ENCODE measurements at regions not wholly inside any gene's neighbourhood (a gene's known extent, or its start where the extent isn't known, plus 50 kb on each side); places are given as distances from the start of the nearest gene placed in this dataset.

GRCh38 chr5:156191547-156191946 lies 135.4 kb upstream of the SGCD start:
- no peak overlapping the region for H3K4me3 Mint-ChIP-seq (ENCODE audit: unreplicated experiment)
- Histone ChIP-seq H3K27ac (ENCODE audit: low read depth, low read length) (no peak overlapping the region), H3K79me2 (ENCODE audit: insufficient read depth, low read length) (no peaks in the 10 kb centered on the region), H3K9ac (ENCODE audit: low read length) (no peak overlapping the region), H3K4me1 (ENCODE audit: insufficient read depth, low read length) (peaks cover under 1% of the 10 kb centered on the region), H3K27me3 (ENCODE audit: insufficient read depth, low read length) (no peaks in the 10 kb centered on the region), H3K4me3 (ENCODE audit: insufficient read depth, low read depth, low read length) (no peak overlapping the region), H3K9me3 (ENCODE audit: insufficient read depth, low read depth, low read length) (no peaks in the 10 kb centered on the region), H3K36me3 (ENCODE audit: insufficient read depth, low read length) (no peaks in the 10 kb centered on the region), H2AFZ (ENCODE audit: low read depth, low read length) (no peak overlapping the region), H3K4me2 (ENCODE audit: low read length) (no peak overlapping the region), H4K20me1 (ENCODE audit: insufficient read depth, low read length) (no peaks in the 10 kb centered on the region)
- H3K27ac Mint-ChIP-seq (ENCODE audit: unreplicated experiment), result no peak overlapping the region
- TF ChIP-seq CTCF (IDR thresholded peaks at IDR 0.05; ENCODE audit: insufficient read depth, low read depth, low read length) (no peak), EZH2 (IDR thresholded peaks at IDR 0.05; ENCODE audit: insufficient read depth, low read length) (no peak)
- FAIRE-seq (no peak), DNase-seq (ENCODE audit: low read depth) (no peak)
- H3K36me3 Mint-ChIP-seq (ENCODE audit: low read depth, unreplicated experiment), result no peaks in the 10 kb centered on the region
- H3K4me1 Mint-ChIP-seq (ENCODE audit: low read depth, unreplicated experiment), result peaks cover 8% of the 10 kb centered on the region
- no peaks in the 10 kb centered on the region for H3K9me3 Mint-ChIP-seq (ENCODE audit: unreplicated experiment)
- no peaks in the 10 kb centered on the region for H3K27me3 Mint-ChIP-seq (ENCODE audit: low read depth, unreplicated experiment)

GRCh38 chr5:156197042-156197635 lies 129.8 kb upstream of the SGCD start:
- no peaks in the 10 kb centered on the region for H3K36me3 Mint-ChIP-seq (ENCODE audit: low read depth, unreplicated experiment)
- H3K4me2 ChIP-seq (ENCODE audit: low read length), result no peak overlapping the region
- H3K9me3 Mint-ChIP-seq (ENCODE audit: unreplicated experiment), result peaks cover 2% of the 10 kb centered on the region
- no peaks in the 10 kb centered on the region for H3K79me2 ChIP-seq (ENCODE audit: insufficient read depth, low read length)
- no peak overlapping the region for H3K4me3 Mint-ChIP-seq (ENCODE audit: unreplicated experiment)
- no peak overlapping the region for H3K27ac ChIP-seq (ENCODE audit: low read depth, low read length)
- no peaks in the 10 kb centered on the region for H3K36me3 ChIP-seq (ENCODE audit: insufficient read depth, low read length)
- FAIRE-seq, result no peak
- no peak overlapping the region for H3K9ac ChIP-seq (ENCODE audit: low read length)
- no peaks in the 10 kb centered on the region for H3K27me3 ChIP-seq (ENCODE audit: insufficient read depth, low read length)
- no peak overlapping the region for H2AFZ ChIP-seq (ENCODE audit: low read depth, low read length)
- H3K9me3 ChIP-seq (ENCODE audit: insufficient read depth, low read depth, low read length), result no peaks in the 10 kb centered on the region
- peaks cover 9% of the 10 kb centered on the region for H3K4me1 Mint-ChIP-seq (ENCODE audit: low read depth, unreplicated experiment)
- H3K27ac Mint-ChIP-seq (ENCODE audit: unreplicated experiment), result no peak overlapping the region
- no peak for TF ChIP-seq EZH2 (IDR thresholded peaks at IDR 0.05; ENCODE audit: insufficient read depth, low read length)
- TF ChIP-seq CTCF (IDR thresholded peaks at IDR 0.05; ENCODE audit: insufficient read depth, low read depth, low read length), result no peak
- no peak for DNase-seq (ENCODE audit: low read depth)
- H3K4me3 ChIP-seq (ENCODE audit: insufficient read depth, low read depth, low read length), result no peak overlapping the region
- H3K4me1 ChIP-seq (ENCODE audit: insufficient read depth, low read length), result peaks cover 2% of the 10 kb centered on the region
- no peaks in the 10 kb centered on the region for H3K27me3 Mint-ChIP-seq (ENCODE audit: low read depth, unreplicated experiment)
- H4K20me1 ChIP-seq (ENCODE audit: insufficient read depth, low read length), result no peaks in the 10 kb centered on the region

GRCh38 chr5:156199045-156199444 lies 127.9 kb upstream of the SGCD start:
- Mint-ChIP-seq H3K4me1 (ENCODE audit: low read depth, unreplicated experiment) (peaks cover 9% of the 10 kb centered on the region), H3K4me3 (ENCODE audit: unreplicated experiment) (no peak overlapping the region), H3K9me3 (ENCODE audit: unreplicated experiment) (peaks cover 2% of the 10 kb centered on the region), H3K36me3 (ENCODE audit: low read depth, unreplicated experiment) (no peaks in the 10 kb centered on the region), H3K27ac (ENCODE audit: unreplicated experiment) (no peak overlapping the region), H3K27me3 (ENCODE audit: low read depth, unreplicated experiment) (no peaks in the 10 kb centered on the region)
- Histone ChIP-seq H3K27ac (ENCODE audit: low read depth, low read length) (no peak overlapping the region), H3K27me3 (ENCODE audit: insufficient read depth, low read length) (no peaks in the 10 kb centered on the region), H3K9me3 (ENCODE audit: insufficient read depth, low read depth, low read length) (no peaks in the 10 kb centered on the region), H3K9ac (ENCODE audit: low read length) (no peak overlapping the region), H4K20me1 (ENCODE audit: insufficient read depth, low read length) (no peaks in the 10 kb centered on the region), H3K4me2 (ENCODE audit: low read length) (no peak overlapping the region), H3K79me2 (ENCODE audit: insufficient read depth, low read length) (no peaks in the 10 kb centered on the region), H3K4me3 (ENCODE audit: insufficient read depth, low read depth, low read length) (no peak overlapping the region), H3K4me1 (ENCODE audit: insufficient read depth, low read length) (peaks cover 7% of the 10 kb centered on the region), H3K36me3 (ENCODE audit: insufficient read depth, low read length) (no peaks in the 10 kb centered on the region), H2AFZ (ENCODE audit: low read depth, low read length) (no peak overlapping the region)
- FAIRE-seq, result no peak
- DNase-seq (ENCODE audit: low read depth), result no peak
- TF ChIP-seq CTCF (IDR thresholded peaks at IDR 0.05; ENCODE audit: insufficient read depth, low read depth, low read length) (no peak), EZH2 (IDR thresholded peaks at IDR 0.05; ENCODE audit: insufficient read depth, low read length) (no peak)

Measured in astrocyte (in vitro differentiated cells and primary cell).